Calu3 (cell line): ENCODE measurements at regions not wholly inside any gene's neighbourhood (a gene's known extent, or its start where the extent isn't known, plus 50 kb on each side); places are given as distances from the start of the nearest gene placed in this dataset.
"Not testable (repeated sequence)": the region's sequence is repeated elsewhere in the genome, so short reads cannot be mapped to it uniquely, and the experiment has no call there.

Experiments used
- BruUV-seq: library from RNA; stranded (reverse); fragments of 400-500 nt; replicated peaks from 2 replicates; lab custom pipeline; 2021; lab: Mats Ljungman, UMichigan
- CTCF ChIA-PET: fragments of 300-600 bp; sonication (Branson Sonifier 250); formaldehyde crosslinking; loops from one replicate; lab custom pipeline; 2022; ENCODE audit warnings: antibody characterized with exemption; lab: Charles Lee
- DNase-seq: peaks from one replicate; pipeline ENCODE4 v3.0.0; 2022
- H3K27ac Mint-ChIP-seq: one replicate; pipeline ENCODE4 v1.8.0; 2022; ENCODE audit warnings: mixed read lengths; ENCODE audit not compliant: unreplicated experiment
- H3K27me3 Mint-ChIP-seq: one replicate; pipeline ENCODE4 v1.8.0; 2022; ENCODE audit warnings: mixed read lengths; ENCODE audit not compliant: unreplicated experiment
- H3K36me3 Mint-ChIP-seq: one replicate; pipeline ENCODE4 v1.8.0; 2022; ENCODE audit warnings: mild to moderate bottlenecking, moderate library complexity, mixed read lengths; ENCODE audit not compliant: insufficient read depth, unreplicated experiment
- H3K4me1 Mint-ChIP-seq: one replicate; pipeline ENCODE4 v1.8.0; 2022; ENCODE audit warnings: mild to moderate bottlenecking, low read depth, mixed read lengths; ENCODE audit not compliant: unreplicated experiment
- H3K4me3 Mint-ChIP-seq: one replicate; pipeline ENCODE4 v1.8.0; 2022; ENCODE audit warnings: mild to moderate bottlenecking, low read depth, moderate library complexity, mixed read lengths; ENCODE audit not compliant: unreplicated experiment
- H3K9me3 Mint-ChIP-seq: one replicate; pipeline ENCODE4 v1.8.0; 2022; ENCODE audit warnings: low read depth, mixed read lengths; ENCODE audit not compliant: unreplicated experiment
- CTCF ChIP-seq: fragments of 200-600 bp; IDR thresholded peaks from one replicate; pipeline ENCODE4 v1.8.0; 2022; ENCODE audit warnings: antibody characterized with exemption; ENCODE audit not compliant: unreplicated experiment
- intact Hi-C: fragments of 100-400 bp; cut with micrococcal nuclease; formaldehyde crosslinking; loops from one replicate; pipeline ENCODE4 v1.10.0; 2022; ENCODE audit not compliant: unreplicated experiment

GRCh38 chr6:71088166-71088565, 131.3 kb upstream of the B3GAT2 start:
- no peak overlapping the region for H3K27ac Mint-ChIP-seq
- H3K27me3 Mint-ChIP-seq, result no peaks in the 10 kb centered on the region
- intact Hi-C loops, result no loop called here
- H3K36me3 Mint-ChIP-seq, result no peaks in the 10 kb centered on the region
- CTCF ChIA-PET, result interaction anchor here (0.7 kb wide), 1 partner anchor 20 kb away, joined by 3 read pairs; no protein-coding TSS in a partner anchor
- TF ChIP-seq CTCF, result no peak
- no peaks in the 10 kb centered on the region for H3K9me3 Mint-ChIP-seq
- DNase-seq, result no peak
- H3K4me1 Mint-ChIP-seq, result no peaks in the 10 kb centered on the region
- no peak overlapping the region for H3K4me3 Mint-ChIP-seq
- no TSS peak for BruUV-seq

GRCh38 chr6:71090217-71090616, 133.4 kb upstream of the B3GAT2 start:
- TF ChIP-seq CTCF, result no peak
- no TSS peak for BruUV-seq

GRCh38 chr6:71091167-71091566, 134.3 kb upstream of the B3GAT2 start:
- H3K4me1 Mint-ChIP-seq, result no peaks in the 10 kb centered on the region
- DNase-seq, result no peak
- TF ChIP-seq CTCF, result no peak
- BruUV-seq, result no TSS peak
- H3K27ac Mint-ChIP-seq, result no peak overlapping the region
- H3K36me3 Mint-ChIP-seq, result no peaks in the 10 kb centered on the region
- no peak overlapping the region for H3K4me3 Mint-ChIP-seq
- peaks cover 8% of the 10 kb centered on the region for H3K27me3 Mint-ChIP-seq
- no peaks in the 10 kb centered on the region for H3K9me3 Mint-ChIP-seq
- CTCF ChIA-PET, result interaction anchor here (0.8 kb wide), 1 partner anchor 17 kb away, joined by 3 read pairs; no protein-coding TSS in a partner anchor
- intact Hi-C loops, result no loop called here

More at GRCh38 chr6:71090217-71090616, 133.4 kb upstream of the B3GAT2 start:
- Mint-ChIP-seq H3K27me3 (no peaks in the 10 kb centered on the region), H3K27ac (no peak overlapping the region), H3K9me3 (no peaks in the 10 kb centered on the region), H3K36me3 (no peaks in the 10 kb centered on the region), H3K4me1 (no peaks in the 10 kb centered on the region), H3K4me3 (no peak overlapping the region)
- CTCF ChIA-PET, result no interaction called here
- no peak for DNase-seq
- intact Hi-C loops, result no loop called here

GRCh38 chr6:71091956-71092355, 135.1 kb upstream of the B3GAT2 start:
- Mint-ChIP-seq H3K4me3 (no peak overlapping the region), H3K27ac (no peak overlapping the region), H3K36me3 (no peaks in the 10 kb centered on the region), H3K27me3 (peaks cover 16% of the 10 kb centered on the region), H3K9me3 (no peaks in the 10 kb centered on the region), H3K4me1 (no peaks in the 10 kb centered on the region)
- CTCF ChIA-PET, result no interaction called here
- DNase-seq, result no peak
- no peak for TF ChIP-seq CTCF
- intact Hi-C loops, result no loop called here
- no TSS peak for BruUV-seq

GRCh38 chr6:71097264-71097663, 140.4 kb upstream of the B3GAT2 start:
- H3K9me3 Mint-ChIP-seq, DNase-seq, intact Hi-C loops, H3K36me3 Mint-ChIP-seq, H3K4me1 Mint-ChIP-seq, H3K27ac Mint-ChIP-seq, H3K4me3 Mint-ChIP-seq, BruUV-seq, CTCF ChIA-PET: not testable (repeated sequence)
- H3K27me3 Mint-ChIP-seq, result peaks cover 50% of the 10 kb centered on the region
